Activated B cell treated with CpG ODN at 0.5 μM for 24 hours (primary cell): ENCODE measurements at regions not wholly inside any gene's neighbourhood (a gene's known extent, or its start where the extent isn't known, plus 50 kb on each side); places are given as distances from the start of the nearest gene placed in this dataset.

Experiments
- ATAC-seq: fragments of 200-7000 bp; cut with Tn5 transposase; one replicate; pipeline ENCODE4 v1.10.0; 2021; ENCODE audit warnings: low read depth, mild to moderate bottlenecking, moderate library complexity
- CTCF ChIA-PET: fragments of 350-600 bp; sonication (Branson Sonifier 250); formaldehyde crosslinking; loops from one replicate; lab custom pipeline; 2021; ENCODE audit warnings: antibody characterized with exemption; lab: Charles Lee
- POLR2A ChIA-PET: fragments of 350-600 bp; sonication (Branson Sonifier 250); formaldehyde crosslinking; loops from one replicate; lab custom pipeline; 2021; ENCODE audit warnings: antibody characterized with exemption; lab: Charles Lee
- DNase-seq: peaks from one replicate; pipeline ENCODE4 v3.0.0; 2022
- H3K27ac Mint-ChIP-seq: one replicate; pipeline ENCODE4 v1.8.0; 2020; ENCODE audit warnings: mixed read lengths
- H3K27me3 Mint-ChIP-seq: one replicate; pipeline ENCODE4 v1.8.0; 2021; ENCODE audit warnings: mixed read lengths
- H3K36me3 Mint-ChIP-seq: one replicate; pipeline ENCODE4 v1.8.0; 2021; ENCODE audit warnings: low read depth, mixed read lengths
- H3K4me1 Mint-ChIP-seq: one replicate; pipeline ENCODE4 v1.8.0; 2021; ENCODE audit warnings: mixed read lengths
- H3K4me3 Mint-ChIP-seq: one replicate; pipeline ENCODE4 v1.8.0; 2020; ENCODE audit warnings: mild to moderate bottlenecking, mixed read lengths
- H3K9me3 Mint-ChIP-seq: one replicate; pipeline ENCODE4 v1.8.0; 2020; ENCODE audit warnings: mixed read lengths
- CTCF ChIP-seq: fragments of 200-600 bp; IDR thresholded peaks from one replicate; pipeline ENCODE4 v1.8.0; 2022; ENCODE audit warnings: antibody characterized with exemption, mild to moderate bottlenecking
- intact Hi-C: fragments of 100-400 bp; cut with micrococcal nuclease; formaldehyde crosslinking; loops from one replicate; pipeline ENCODE4 v1.15.1; 2024

GRCh38 chr2:128970332-128971116, 651.9 kb upstream of the HS6ST1 start:
- no peaks in the 10 kb centered on the region for H3K9me3 Mint-ChIP-seq
- ChIA-PET CTCF (no interaction called here), POLR2A (no interaction called here)
- ATAC-seq (no peak), DNase-seq (no peak)
- H3K27ac Mint-ChIP-seq = no peak overlapping the region
- TF ChIP-seq CTCF = no peak
- H3K4me1 Mint-ChIP-seq = no peaks in the 10 kb centered on the region
- no peaks in the 10 kb centered on the region for H3K27me3 Mint-ChIP-seq
- intact Hi-C loops = no loop called here
- no peaks in the 10 kb centered on the region for H3K36me3 Mint-ChIP-seq
- no peak overlapping the region for H3K4me3 Mint-ChIP-seq

GRCh38 chr2:128973566-128973965, 654.9 kb upstream of the HS6ST1 start:
- ChIA-PET CTCF (no interaction called here), POLR2A (no interaction called here)
- DNase-seq = no peak
- no peak overlapping the region for H3K4me3 Mint-ChIP-seq
- H3K27ac Mint-ChIP-seq = no peak overlapping the region
- H3K4me1 Mint-ChIP-seq = no peaks in the 10 kb centered on the region
- TF ChIP-seq CTCF = no peak
- no peaks in the 10 kb centered on the region for H3K36me3 Mint-ChIP-seq
- no peaks in the 10 kb centered on the region for H3K27me3 Mint-ChIP-seq
- H3K9me3 Mint-ChIP-seq = no peaks in the 10 kb centered on the region
- intact Hi-C loops = no loop called here
- ATAC-seq = no peak

GRCh38 chr2:128978212-128978611, 659.5 kb upstream of the HS6ST1 start:
- Mint-ChIP-seq H3K27me3 (peaks cover 4% of the 10 kb centered on the region), H3K4me3 (no peak overlapping the region), H3K36me3 (no peaks in the 10 kb centered on the region), H3K9me3 (no peaks in the 10 kb centered on the region), H3K27ac (no peak overlapping the region), H3K4me1 (no peaks in the 10 kb centered on the region)
- ChIA-PET POLR2A (no interaction called here), CTCF (no interaction called here)
- intact Hi-C loops = no loop called here
- no peak for ATAC-seq
- TF ChIP-seq CTCF = no peak
- no peak for DNase-seq

GRCh38 chr2:128979182-128979581, 660.5 kb upstream of the HS6ST1 start:
- Mint-ChIP-seq H3K9me3 (no peaks in the 10 kb centered on the region), H3K4me1 (no peaks in the 10 kb centered on the region), H3K4me3 (no peak overlapping the region), H3K27ac (no peak overlapping the region), H3K36me3 (no peaks in the 10 kb centered on the region), H3K27me3 (peaks cover 4% of the 10 kb centered on the region)
- no peak for TF ChIP-seq CTCF
- intact Hi-C loops = no loop called here
- ChIA-PET CTCF (no interaction called here), POLR2A (no interaction called here)
- DNase-seq (no peak), ATAC-seq (no peak)

- H3K27me3 Mint-ChIP-seq = peaks cover 4% of the 10 kb centered on the region
- POLR2A ChIA-PET = no interaction called here
- H3K27ac Mint-ChIP-seq = no peak overlapping the region
- no peak for TF ChIP-seq CTCF
- H3K4me1 Mint-ChIP-seq = no peaks in the 10 kb centered on the region
- H3K4me3 Mint-ChIP-seq = no peak overlapping the region
- no peaks in the 10 kb centered on the region for H3K9me3 Mint-ChIP-seq
- ATAC-seq (no peak), DNase-seq (no peak)
- intact Hi-C loops = no loop called here
- CTCF ChIA-PET = no interaction called here
- H3K36me3 Mint-ChIP-seq = no peaks in the 10 kb centered on the region
Measured at GRCh38 chr2:128980475-128980874, 661.8 kb upstream of the HS6ST1 start.
